Endothelial cell (in vitro differentiated cells): ENCODE measurements at regions not wholly inside any gene's neighbourhood (a gene's known extent, or its start where the extent isn't known, plus 50 kb on each side); places are given as distances from the start of the nearest gene placed in this dataset.

ENCODE experiments used
- DNase-seq: peaks from one replicate; pipeline ENCODE4 v3.0.0; 2021; ENCODE audit warnings: low spot score
- H3K27ac Mint-ChIP-seq: one replicate; pipeline ENCODE4 v1.8.0; 2021; ENCODE audit warnings: mixed read lengths, inconsistent platforms; ENCODE audit not compliant: unreplicated experiment
- H3K27me3 Mint-ChIP-seq: one replicate; pipeline ENCODE4 v1.8.0; 2021; ENCODE audit warnings: mild to moderate bottlenecking, moderate library complexity, mixed read lengths, inconsistent platforms; ENCODE audit not compliant: unreplicated experiment
- H3K36me3 Mint-ChIP-seq: one replicate; pipeline ENCODE4 v1.8.0; 2021; ENCODE audit warnings: mild to moderate bottlenecking, low read depth, mixed read lengths, inconsistent platforms; ENCODE audit not compliant: unreplicated experiment
- H3K4me1 Mint-ChIP-seq: one replicate; pipeline ENCODE4 v1.8.0; 2021; ENCODE audit warnings: mild to moderate bottlenecking, mixed read lengths, inconsistent platforms; ENCODE audit not compliant: unreplicated experiment
- H3K4me3 Mint-ChIP-seq: one replicate; pipeline ENCODE4 v1.8.0; 2021; ENCODE audit warnings: mild to moderate bottlenecking, mixed read lengths, inconsistent platforms; ENCODE audit not compliant: unreplicated experiment
- H3K9me3 Mint-ChIP-seq: one replicate; pipeline ENCODE4 v1.8.0; 2021; ENCODE audit warnings: mixed read lengths, inconsistent platforms; ENCODE audit not compliant: unreplicated experiment
- TF ChIP-seq, protein P1 (sequence below): fragments of 200-600 bp; sonication (generic); IDR thresholded peaks from one replicate; pipeline ENCODE4 v1.5.0; 2021; ENCODE audit warnings: antibody characterized with exemption; ENCODE audit not compliant: unreplicated experiment

DNA sequence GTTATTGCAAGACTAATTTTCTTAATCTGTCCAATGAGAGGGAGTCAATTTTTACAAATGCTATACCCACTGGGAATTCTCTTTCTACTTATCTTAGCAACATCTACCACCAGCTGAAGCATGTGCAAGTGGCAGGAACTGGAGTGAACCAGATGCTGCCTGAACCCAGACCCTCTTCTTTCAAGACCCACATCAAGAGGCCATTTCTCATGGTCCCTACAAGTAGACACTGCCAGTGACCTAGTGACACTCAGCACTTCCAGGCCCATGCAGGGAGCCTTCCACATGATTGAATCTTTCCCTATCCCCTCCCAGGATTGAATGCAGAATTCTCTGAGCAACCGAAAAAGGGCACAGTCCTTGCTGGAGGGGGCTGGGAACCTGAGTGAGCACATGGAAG is 148.2 kb upstream of the ADAMTS16 start:
- no peaks in the 10 kb centered on the region for H3K4me1 Mint-ChIP-seq
- no peaks in the 10 kb centered on the region for H3K36me3 Mint-ChIP-seq
- DNase-seq: no peak
- no peaks in the 10 kb centered on the region for H3K27me3 Mint-ChIP-seq
- H3K4me3 Mint-ChIP-seq: no peak overlapping the region
- no peak overlapping the region for H3K27ac Mint-ChIP-seq
- TF ChIP-seq, protein P1, sequence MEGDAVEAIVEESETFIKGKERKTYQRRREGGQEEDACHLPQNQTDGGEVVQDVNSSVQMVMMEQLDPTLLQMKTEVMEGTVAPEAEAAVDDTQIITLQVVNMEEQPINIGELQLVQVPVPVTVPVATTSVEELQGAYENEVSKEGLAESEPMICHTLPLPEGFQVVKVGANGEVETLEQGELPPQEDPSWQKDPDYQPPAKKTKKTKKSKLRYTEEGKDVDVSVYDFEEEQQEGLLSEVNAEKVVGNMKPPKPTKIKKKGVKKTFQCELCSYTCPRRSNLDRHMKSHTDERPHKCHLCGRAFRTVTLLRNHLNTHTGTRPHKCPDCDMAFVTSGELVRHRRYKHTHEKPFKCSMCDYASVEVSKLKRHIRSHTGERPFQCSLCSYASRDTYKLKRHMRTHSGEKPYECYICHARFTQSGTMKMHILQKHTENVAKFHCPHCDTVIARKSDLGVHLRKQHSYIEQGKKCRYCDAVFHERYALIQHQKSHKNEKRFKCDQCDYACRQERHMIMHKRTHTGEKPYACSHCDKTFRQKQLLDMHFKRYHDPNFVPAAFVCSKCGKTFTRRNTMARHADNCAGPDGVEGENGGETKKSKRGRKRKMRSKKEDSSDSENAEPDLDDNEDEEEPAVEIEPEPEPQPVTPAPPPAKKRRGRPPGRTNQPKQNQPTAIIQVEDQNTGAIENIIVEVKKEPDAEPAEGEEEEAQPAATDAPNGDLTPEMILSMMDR: no peak
- H3K9me3 Mint-ChIP-seq: no peaks in the 10 kb centered on the region

- Mint-ChIP-seq H3K9me3 (no peaks in the 10 kb centered on the region), H3K27ac (no peak overlapping the region), H3K4me1 (no peaks in the 10 kb centered on the region), H3K27me3 (no peaks in the 10 kb centered on the region), H3K4me3 (no peak overlapping the region), H3K36me3 (no peaks in the 10 kb centered on the region)
- no peak for DNase-seq
- TF ChIP-seq, protein P1: no peak
These were observed 145.1 kb upstream of the ADAMTS16 start for GRCh38 chr5:4995014-4995413.

DNA sequence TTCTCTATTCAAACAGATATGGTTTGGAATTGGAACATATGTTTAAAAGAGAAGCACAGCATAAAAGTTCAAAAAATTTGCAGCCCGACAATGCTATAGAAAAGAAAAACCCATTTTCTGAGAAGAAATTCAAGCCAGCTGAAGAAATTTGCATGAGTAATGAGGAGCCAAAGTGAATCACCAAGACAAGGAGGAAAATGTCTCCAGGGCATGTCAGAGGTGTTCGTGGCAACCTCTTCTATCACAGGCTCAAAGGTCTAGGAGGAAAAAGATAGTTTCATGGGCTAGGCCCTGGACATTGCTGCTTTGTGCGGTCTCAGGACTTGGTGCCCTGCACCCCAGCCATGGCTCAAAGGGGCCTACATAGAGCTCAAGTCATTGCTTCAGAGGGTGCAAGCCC is 134.8 kb upstream of the ADAMTS16 start:
- H3K9me3 Mint-ChIP-seq: no peaks in the 10 kb centered on the region
- H3K27me3 Mint-ChIP-seq: peaks cover 2% of the 10 kb centered on the region
- TF ChIP-seq, protein P1: no peak
- H3K27ac Mint-ChIP-seq: no peak overlapping the region
- H3K4me1 Mint-ChIP-seq: no peaks in the 10 kb centered on the region
- H3K36me3 Mint-ChIP-seq: no peaks in the 10 kb centered on the region
- DNase-seq: no peak
- H3K4me3 Mint-ChIP-seq: no peak overlapping the region

DNA sequence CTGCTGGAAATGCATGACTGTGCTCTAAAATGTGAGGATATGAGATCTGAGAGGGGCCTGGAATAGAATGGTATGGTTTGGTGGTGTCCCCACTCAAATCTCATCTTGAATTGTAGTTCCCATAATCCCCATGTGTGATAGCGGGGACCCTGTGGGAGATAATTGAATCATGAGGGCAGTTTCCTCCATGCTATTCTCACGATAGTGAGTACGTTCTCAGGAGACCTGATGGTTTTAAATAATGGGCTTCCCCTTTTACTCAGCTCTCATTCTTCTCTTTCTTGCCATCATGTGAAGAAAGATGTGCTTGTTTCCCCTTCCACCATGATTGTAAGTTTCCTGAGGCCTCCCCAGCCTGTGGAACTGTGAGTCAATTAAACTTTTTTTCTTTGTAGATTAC is 133.6 kb upstream of the ADAMTS16 start:
- peaks cover 2% of the 10 kb centered on the region for H3K27me3 Mint-ChIP-seq

GRCh38 chr5:5009240-5009639 is 130.9 kb upstream of the ADAMTS16 start:
- peaks cover 2% of the 10 kb centered on the region for H3K27me3 Mint-ChIP-seq
- DNase-seq: no peak
- TF ChIP-seq, protein P1: no peak
- no peak overlapping the region for H3K27ac Mint-ChIP-seq
- H3K9me3 Mint-ChIP-seq: no peaks in the 10 kb centered on the region
- no peak overlapping the region for H3K4me3 Mint-ChIP-seq
- no peaks in the 10 kb centered on the region for H3K4me1 Mint-ChIP-seq
- H3K36me3 Mint-ChIP-seq: no peaks in the 10 kb centered on the region

More for the DNA sequence above, 133.6 kb upstream of the ADAMTS16 start:
- TF ChIP-seq, protein P1: no peak
- H3K27ac Mint-ChIP-seq: no peak overlapping the region
- H3K36me3 Mint-ChIP-seq: no peaks in the 10 kb centered on the region
- no peaks in the 10 kb centered on the region for H3K9me3 Mint-ChIP-seq
- H3K4me3 Mint-ChIP-seq: no peak overlapping the region
- no peak for DNase-seq
- H3K4me1 Mint-ChIP-seq: no peaks in the 10 kb centered on the region
